Peyer's patch (tissue), 4 donors: ENCODE measurements at regions not wholly inside any gene's neighbourhood (a gene's known extent, or its start where the extent isn't known, plus 50 kb on each side); places are given as distances from the start of the nearest gene placed in this dataset.
A peak's percentile ranks its signal among the peaks of the same experiment; 100 is the strongest.

Experiments used
- DNase-seq, 3 donors: peaks; one replicate each; pipeline ENCODE4 v3.0.0-alpha.2; 2017 to 2019
- H3K27ac ChIP-seq, 4 donors: fragments of 200-600 bp; sonication (generic); one replicate each; pipeline ENCODE4 v1.5.1; 2016 to 2019
- H3K27me3 ChIP-seq, 2 donors: fragments of 200-600 bp; sonication (generic); one replicate each; pipeline ENCODE4 v1.5.1; 2019
- H3K36me3 ChIP-seq, 3 donors: fragments of 200-600 bp; sonication (generic); one replicate each; pipeline ENCODE4 v1.5.1; 2016 to 2019
- H3K4me1 ChIP-seq, 4 donors: fragments of 200-600 bp; sonication (generic); one replicate each; pipeline ENCODE4 v1.5.1; 2016 to 2019
- H3K4me3 ChIP-seq, 4 donors: fragments of 200-600 bp; sonication (generic); 1 replicate in 3 of 4; 2 replicates in 1 of 4; pipeline ENCODE4 v1.5.1; 2016 to 2019; ENCODE audit warnings: mild to moderate bottlenecking in 1 of 4
- H3K9me3 ChIP-seq, 4 donors: fragments of 200-600 bp; sonication (generic); one replicate each; pipeline ENCODE4 v1.5.1; 2016 to 2019; ENCODE audit warnings: mild to moderate bottlenecking in 1 of 4
- CTCF ChIP-seq, 6 experiments: fragments of 450-650 bp in 4 of 6; fragments of 200-600 bp in 2 of 6; sonication (generic) in 1 of 6; IDR thresholded peaks; one replicate each; pipeline ENCODE4 v1.5.1; 2017 to 2019; ENCODE audit warnings: antibody characterized with exemption in 6 of 6, mild to moderate bottlenecking in 3 of 6, moderate library complexity in 1 of 6
- POLR2A ChIP-seq, 2 donors: fragments of 450-650 bp; IDR thresholded peaks; one replicate each; pipeline ENCODE4 v1.5.1; 2017; ENCODE audit warnings: antibody characterized with exemption in 2 of 2, mild to moderate bottlenecking in 2 of 2, moderate library complexity in 2 of 2

- no peaks in the 10 kb centered on the region for H3K9me3 ChIP-seq
- TF ChIP-seq POLR2A (IDR thresholded peaks at IDR 0.05) (no peak), CTCF (IDR thresholded peaks at IDR 0.05) (no peak)
- no peaks in the 10 kb centered on the region for H3K27me3 ChIP-seq
- DNase-seq = no peak
- H3K4me1 ChIP-seq = no peaks in the 10 kb centered on the region
- H3K27ac ChIP-seq = no peak overlapping the region
- no peaks in the 10 kb centered on the region for H3K36me3 ChIP-seq
- no peak overlapping the region for H3K4me3 ChIP-seq
These were observed 150.6 kb downstream of the CHIC2 start for GRCh38 chr4:53913771-53914170.

GRCh38 chr4:53912766-53913497 lies 151.5 kb downstream of the CHIC2 start:
- H3K27me3 ChIP-seq = no peaks in the 10 kb centered on the region
- H3K4me3 ChIP-seq = no peak overlapping the region
- H3K27ac ChIP-seq = no peak overlapping the region
- H3K9me3 ChIP-seq = no peaks in the 10 kb centered on the region
- H3K36me3 ChIP-seq = no peaks in the 10 kb centered on the region
- H3K4me1 ChIP-seq = no peaks in the 10 kb centered on the region
- DNase-seq = no peak
- no peak for TF ChIP-seq CTCF (IDR thresholded peaks at IDR 0.05)
- no peak for TF ChIP-seq POLR2A (IDR thresholded peaks at IDR 0.05)

- Histone ChIP-seq H3K27ac (no peak overlapping the region), H3K4me1 (peaks cover 0 to 9% (median 0%) of the 10 kb centered on the region in 4 donors), H3K27me3 (no peaks in the 10 kb centered on the region), H3K36me3 (no peaks in the 10 kb centered on the region), H3K4me3 (no peak overlapping the region), H3K9me3 (no peaks in the 10 kb centered on the region)
- TF ChIP-seq CTCF (IDR thresholded peaks at IDR 0.05) = peak in 5 of 6 experiments; percentile 1 to 83 (median 80)
- TF ChIP-seq POLR2A (IDR thresholded peaks at IDR 0.05) = no peak
- DNase-seq = peak in 1 of 3 donors; percentile 60
These were observed 155.7 kb downstream of the CHIC2 start for GRCh38 chr4:53908661-53909078.

- no peaks in the 10 kb centered on the region for H3K36me3 ChIP-seq
- TF ChIP-seq CTCF (IDR thresholded peaks at IDR 0.05) = no peak
- no peak for TF ChIP-seq POLR2A (IDR thresholded peaks at IDR 0.05)
- no peaks in the 10 kb centered on the region for H3K9me3 ChIP-seq
- no peak for DNase-seq
- no peaks in the 10 kb centered on the region for H3K27me3 ChIP-seq
- H3K27ac ChIP-seq = no peak overlapping the region
- peaks cover 0 to 9% (median 0%) of the 10 kb centered on the region in 4 donors for H3K4me1 ChIP-seq
- no peak overlapping the region for H3K4me3 ChIP-seq
These were observed 156.6 kb downstream of the CHIC2 start for GRCh38 chr4:53907772-53908171.

GRCh38 chr4:53906606-53907190 lies 157.7 kb downstream of the CHIC2 start:
- Histone ChIP-seq H3K36me3 (no peaks in the 10 kb centered on the region), H3K27ac (peak overlapping the region in 1 of 4 donors; percentile 62), H3K9me3 (no peaks in the 10 kb centered on the region), H3K27me3 (no peaks in the 10 kb centered on the region), H3K4me3 (no peak overlapping the region), H3K4me1 (peaks cover 0 to 9% (median 0%) of the 10 kb centered on the region in 4 donors)
- no peak for DNase-seq
- TF ChIP-seq POLR2A (IDR thresholded peaks at IDR 0.05) = no peak
- no peak for TF ChIP-seq CTCF (IDR thresholded peaks at IDR 0.05)
